ENCODE measurements at regions not wholly inside any gene's neighbourhood (a gene's known extent, or its start where the extent isn't known, plus 50 kb on each side); places are given as distances from the start of the nearest gene placed in this dataset.
A peak's percentile ranks its signal among the peaks of the same experiment; 100 is the strongest.
"Not testable (repeated sequence)": the region's sequence is repeated elsewhere in the genome, so short reads cannot be mapped to it uniquely, and the experiment has no call there.

- no peaks in the 10 kb centered on the region for H3K27me3 Mint-ChIP-seq
- no peak overlapping the region for H3K4me3 Mint-ChIP-seq
- ChIA-PET POLR2A (no interaction called here), CTCF (interaction anchor here (0.6 kb wide), 1 partner anchor 70 kb away, joined by 3 read pairs; no protein-coding TSS in a partner anchor)
- H3K36me3 Mint-ChIP-seq (ENCODE audit: low read depth): no peaks in the 10 kb centered on the region
- peaks cover 43% of the 10 kb centered on the region for H3K4me1 Mint-ChIP-seq
- intact Hi-C loops (cut with DNase I, micrococcal nuclease): no loop called here
- ATAC-seq (no peak), DNase-seq (no peak)
- H3K27ac Mint-ChIP-seq: no peak overlapping the region
- H3K9me3 Mint-ChIP-seq (ENCODE audit: low read depth): no peaks in the 10 kb centered on the region
These were observed 111.0 kb upstream of the TMEM170B start for GRCh38 chr6:11426571-11426970.

- no peak for ATAC-seq
- no peaks in the 10 kb centered on the region for H3K36me3 Mint-ChIP-seq (ENCODE audit: low read depth)
- POLR2A ChIA-PET: no interaction called here
- intact Hi-C loops (cut with DNase I, micrococcal nuclease): no loop called here
- no peaks in the 10 kb centered on the region for H3K9me3 Mint-ChIP-seq (ENCODE audit: low read depth)
- no peaks in the 10 kb centered on the region for H3K27me3 Mint-ChIP-seq
- DNase-seq: no peak
- H3K4me1 Mint-ChIP-seq: peaks cover 43% of the 10 kb centered on the region
- CTCF ChIA-PET: no interaction called here
- H3K27ac Mint-ChIP-seq: no peak overlapping the region
- no peak overlapping the region for H3K4me3 Mint-ChIP-seq
These were observed 111.7 kb upstream of the TMEM170B start for GRCh38 chr6:11425876-11426275.

GRCh38 chr6:11425431-11425871, 112.1 kb upstream of the TMEM170B start:
- intact Hi-C loops (cut with DNase I, micrococcal nuclease): no loop called here
- ChIA-PET CTCF (no interaction called here), POLR2A (no interaction called here)
- no peaks in the 10 kb centered on the region for H3K9me3 Mint-ChIP-seq (ENCODE audit: low read depth)
- no peak for ATAC-seq
- H3K4me3 Mint-ChIP-seq: no peak overlapping the region
- H3K4me1 Mint-ChIP-seq: peaks cover 43% of the 10 kb centered on the region
- no peaks in the 10 kb centered on the region for H3K27me3 Mint-ChIP-seq
- no peaks in the 10 kb centered on the region for H3K36me3 Mint-ChIP-seq (ENCODE audit: low read depth)
- no peak overlapping the region for H3K27ac Mint-ChIP-seq
- no peak for DNase-seq

- H3K9me3 Mint-ChIP-seq (ENCODE audit: low read depth): no peaks in the 10 kb centered on the region
- no peak overlapping the region for H3K4me3 Mint-ChIP-seq
- ATAC-seq (no peak), DNase-seq (no peak)
- no peak overlapping the region for H3K27ac Mint-ChIP-seq
- intact Hi-C loops (cut with DNase I, micrococcal nuclease): loop anchor here in 1 of 2 experiments (5.0 kb wide), 1 partner anchor 38 kb away; no protein-coding TSS in a partner anchor
- POLR2A ChIA-PET: interaction anchor here (0.6 kb wide), 1 partner anchor 36 kb away, joined by 3 read pairs; no protein-coding TSS in a partner anchor
- CTCF ChIA-PET: interaction anchor here (1.7 kb wide), 1 partner anchor 35 kb away, joined by 6 read pairs; no protein-coding TSS in a partner anchor
- no peaks in the 10 kb centered on the region for H3K36me3 Mint-ChIP-seq (ENCODE audit: low read depth)
- H3K4me1 Mint-ChIP-seq: peaks cover 40% of the 10 kb centered on the region
- H3K27me3 Mint-ChIP-seq: no peaks in the 10 kb centered on the region
These were observed 113.0 kb upstream of the TMEM170B start for GRCh38 chr6:11424395-11425034.

- ATAC-seq: no peak
- POLR2A ChIA-PET: interaction anchor here (0.6 to 0.7 kb wide), 2 partner anchors 37 to 193 kb away, joined by 3 read pairs; no protein-coding TSS in a partner anchor
- CTCF ChIA-PET: interaction anchor here (0.7 to 1.7 kb wide), 3 partner anchors 13 to 135 kb away, joined by 3 to 6 read pairs (median 3); no protein-coding TSS in a partner anchor
These were observed 113.9 kb upstream of the TMEM170B start for GRCh38 chr6:11423667-11424066.

GRCh38 chr6:11423072-11423471, 114.5 kb upstream of the TMEM170B start:
- Mint-ChIP-seq H3K27ac (peak overlapping the region; percentile 8), H3K4me1 (peaks cover 25% of the 10 kb centered on the region), H3K36me3 (ENCODE audit: low read depth) (no peaks in the 10 kb centered on the region), H3K4me3 (no peak overlapping the region), H3K9me3 (ENCODE audit: low read depth) (no peaks in the 10 kb centered on the region), H3K27me3 (no peaks in the 10 kb centered on the region)
- POLR2A ChIA-PET: no interaction called here
- ATAC-seq (peak; percentile 93), DNase-seq (no peak)
- CTCF ChIA-PET: interaction anchor here (1.1 kb wide), 1 partner anchor 14 kb away, joined by 3 read pairs; no protein-coding TSS in a partner anchor
- intact Hi-C loops (cut with DNase I, micrococcal nuclease): loop anchor here (2.0 to 5.0 kb wide), 2 partner anchors 24 to 39 kb away; no protein-coding TSS in a partner anchor

More at GRCh38 chr6:11423667-11424066, 113.9 kb upstream of the TMEM170B start:
- peaks cover 31% of the 10 kb centered on the region for H3K4me1 Mint-ChIP-seq
- H3K27ac Mint-ChIP-seq: peak overlapping the region; percentile 8
- intact Hi-C loops (cut with DNase I, micrococcal nuclease): loop anchor here (2.0 to 5.0 kb wide), 2 partner anchors 23 to 39 kb away; no protein-coding TSS in a partner anchor
- H3K9me3 Mint-ChIP-seq (ENCODE audit: low read depth): no peaks in the 10 kb centered on the region
- H3K4me3 Mint-ChIP-seq: no peak overlapping the region
- no peak for DNase-seq
- no peaks in the 10 kb centered on the region for H3K36me3 Mint-ChIP-seq (ENCODE audit: low read depth)
- no peaks in the 10 kb centered on the region for H3K27me3 Mint-ChIP-seq

- ATAC-seq (no peak), DNase-seq (no peak)
- POLR2A ChIA-PET: no interaction called here
- Mint-ChIP-seq H3K4me1 (peaks cover 39% of the 10 kb centered on the region), H3K27ac (no peak overlapping the region), H3K27me3 (no peaks in the 10 kb centered on the region), H3K9me3 (ENCODE audit: low read depth) (peaks cover 3% of the 10 kb centered on the region), H3K4me3 (no peak overlapping the region), H3K36me3 (ENCODE audit: low read depth) (no peaks in the 10 kb centered on the region)
- intact Hi-C loops (cut with DNase I, micrococcal nuclease): loop anchor here (5.0 kb wide), 2 partner anchors 42 to 248 kb away; no protein-coding TSS in a partner anchor
- CTCF ChIA-PET: no interaction called here
These were observed 117.6 kb upstream of the TMEM170B start for GRCh38 chr6:11419763-11420453.

- intact Hi-C loops (cut with DNase I, micrococcal nuclease): loop anchor here in 1 of 2 experiments (5.0 kb wide), 1 partner anchor 246 kb away; no protein-coding TSS in a partner anchor
- ChIA-PET POLR2A (no interaction called here), CTCF (no interaction called here)
- DNase-seq: no peak
- Mint-ChIP-seq H3K9me3 (ENCODE audit: low read depth) (peaks cover 3% of the 10 kb centered on the region), H3K4me3 (no peak overlapping the region), H3K36me3 (ENCODE audit: low read depth) (no peaks in the 10 kb centered on the region), H3K27ac (no peak overlapping the region), H3K4me1 (peaks cover 39% of the 10 kb centered on the region), H3K27me3 (no peaks in the 10 kb centered on the region)
- ATAC-seq: no peak
These were observed 119.2 kb upstream of the TMEM170B start for GRCh38 chr6:11418290-11418905.

- ChIA-PET POLR2A (no interaction called here), CTCF (interaction anchor here (0.6 to 1.2 kb wide), 6 partner anchors 16 to 186 kb away, joined by 3 to 4 read pairs (median 3); no protein-coding TSS in a partner anchor)
- no peak overlapping the region for H3K4me3 Mint-ChIP-seq
- H3K4me1 Mint-ChIP-seq: peaks cover 43% of the 10 kb centered on the region
- intact Hi-C loops (cut with DNase I, micrococcal nuclease): loop anchor here in 1 of 2 experiments (1.0 to 5.0 kb wide), 2 partner anchors 245 to 273 kb away; no protein-coding TSS in a partner anchor
- H3K27ac Mint-ChIP-seq: no peak overlapping the region
- no peaks in the 10 kb centered on the region for H3K36me3 Mint-ChIP-seq (ENCODE audit: low read depth)
- H3K27me3 Mint-ChIP-seq: no peaks in the 10 kb centered on the region
- DNase-seq: peak; percentile 42
- H3K9me3 Mint-ChIP-seq (ENCODE audit: low read depth): peaks cover 3% of the 10 kb centered on the region
- no peak for ATAC-seq
These were observed 120.5 kb upstream of the TMEM170B start for GRCh38 chr6:11416936-11417576.

GRCh38 chr6:11416099-11416935, 121.2 kb upstream of the TMEM170B start:
- CTCF ChIA-PET: interaction anchor here (0.6 to 2.6 kb wide), 8 partner anchors 15 to 246 kb away, joined by 3 to 8 read pairs (median 3); no protein-coding TSS in a partner anchor
- H3K36me3 Mint-ChIP-seq (ENCODE audit: low read depth); H3K4me3 Mint-ChIP-seq; H3K9me3 Mint-ChIP-seq (ENCODE audit: low read depth); DNase-seq; H3K27me3 Mint-ChIP-seq; POLR2A ChIA-PET; H3K27ac Mint-ChIP-seq: not testable (repeated sequence)
- ATAC-seq: peak; percentile 18
- intact Hi-C loops (cut with DNase I, micrococcal nuclease): loop anchor here in 1 of 2 experiments (1.0 to 5.0 kb wide), 2 partner anchors 244 to 272 kb away; no protein-coding TSS in a partner anchor
- H3K4me1 Mint-ChIP-seq: peaks cover 42% of the 10 kb centered on the region
